ENCODE measurements at regions not wholly inside any gene's neighbourhood (a gene's known extent, or its start where the extent isn't known, plus 50 kb on each side); places are given as distances from the start of the nearest gene placed in this dataset.
"Not testable (repeated sequence)": the region's sequence is repeated elsewhere in the genome, so short reads cannot be mapped to it uniquely, and the experiment has no call there.

DNA sequence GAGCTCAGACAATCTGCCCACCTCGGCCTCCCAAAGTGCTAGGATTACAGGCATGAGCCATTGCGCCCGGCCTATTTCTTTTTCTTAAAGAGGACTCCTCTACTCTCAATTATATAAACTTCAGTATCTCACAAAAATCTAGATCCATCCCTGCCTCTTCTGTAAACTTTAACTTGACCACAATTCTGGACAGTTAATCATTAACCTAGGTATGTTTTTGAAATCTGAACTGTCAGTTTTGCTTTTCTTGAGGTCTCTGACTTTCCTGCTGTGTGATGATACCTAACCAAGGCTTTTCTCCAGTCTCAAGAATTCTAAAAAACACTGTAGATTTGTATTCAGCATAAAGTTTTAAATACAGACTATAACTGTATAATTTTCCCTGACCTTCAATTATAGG lies 388.2 kb upstream of the SYNCRIP start:
- no peak for DNase-seq

- no peak for DNase-seq
Observed at GRCh38 chr6:86028776-86029175, 386.1 kb upstream of the SYNCRIP start.

DNA sequence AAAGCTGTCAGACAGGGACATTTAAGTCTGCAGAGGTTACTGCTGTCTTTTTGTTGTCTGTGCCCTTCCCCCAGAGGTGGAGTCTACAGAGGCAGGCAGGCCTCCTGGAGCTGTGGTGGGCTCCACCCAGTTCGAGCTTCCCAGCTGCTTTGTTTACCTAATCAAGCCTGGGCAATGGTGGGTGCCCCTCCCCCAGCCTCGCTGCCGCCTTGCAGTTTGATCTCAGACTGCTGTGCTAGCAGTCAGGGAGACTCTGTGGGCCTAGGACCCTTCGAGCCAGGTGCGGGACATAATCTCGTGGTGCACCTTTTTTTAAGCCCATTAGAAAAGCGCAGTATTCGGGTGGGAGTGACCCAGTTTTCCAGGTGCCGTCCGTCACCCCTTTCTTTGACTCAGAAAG lies 384.2 kb upstream of the SYNCRIP start:
- DNase-seq = not testable (repeated sequence)

GRCh38 chr6:86017236-86017635 lies 374.6 kb upstream of the SYNCRIP start:
- DNase-seq = no peak

DNA sequence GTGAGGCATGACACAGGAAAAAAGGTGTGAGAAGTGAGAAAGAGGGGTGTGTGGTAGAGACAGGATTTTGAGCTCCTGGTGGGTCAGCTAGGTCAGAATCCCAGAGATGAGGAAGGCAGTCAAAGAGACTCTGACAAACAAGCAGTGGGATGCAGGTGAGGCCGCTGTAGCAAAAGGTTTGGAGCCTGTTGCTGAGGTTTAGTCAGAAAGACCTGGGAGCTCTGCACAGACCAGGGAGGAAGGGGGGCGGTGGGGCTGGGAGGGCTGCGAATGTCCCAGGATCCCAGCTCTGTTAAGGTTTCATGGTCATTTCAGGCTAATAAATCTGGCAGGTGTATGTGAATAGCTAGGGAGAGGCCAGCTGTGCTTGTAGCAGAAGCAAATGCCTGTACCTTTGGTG lies 373.9 kb upstream of the SYNCRIP start:
- DNase-seq = no peak

GRCh38 chr6:86016077-86016476 lies 373.4 kb upstream of the SYNCRIP start:
- no peak for DNase-seq

GRCh38 chr6:86012991-86013390 lies 370.3 kb upstream of the SYNCRIP start:
- DNase-seq = not testable (repeated sequence)

- no peak for DNase-seq
Observed at GRCh38 chr6:86010915-86011786, 368.5 kb upstream of the SYNCRIP start.

- no peak for DNase-seq
Observed at GRCh38 chr6:85997206-85997605, 354.5 kb upstream of the SYNCRIP start.

GRCh38 chr6:85996034-85996375 lies 353.3 kb upstream of the SYNCRIP start:
- no peak for DNase-seq

DNA sequence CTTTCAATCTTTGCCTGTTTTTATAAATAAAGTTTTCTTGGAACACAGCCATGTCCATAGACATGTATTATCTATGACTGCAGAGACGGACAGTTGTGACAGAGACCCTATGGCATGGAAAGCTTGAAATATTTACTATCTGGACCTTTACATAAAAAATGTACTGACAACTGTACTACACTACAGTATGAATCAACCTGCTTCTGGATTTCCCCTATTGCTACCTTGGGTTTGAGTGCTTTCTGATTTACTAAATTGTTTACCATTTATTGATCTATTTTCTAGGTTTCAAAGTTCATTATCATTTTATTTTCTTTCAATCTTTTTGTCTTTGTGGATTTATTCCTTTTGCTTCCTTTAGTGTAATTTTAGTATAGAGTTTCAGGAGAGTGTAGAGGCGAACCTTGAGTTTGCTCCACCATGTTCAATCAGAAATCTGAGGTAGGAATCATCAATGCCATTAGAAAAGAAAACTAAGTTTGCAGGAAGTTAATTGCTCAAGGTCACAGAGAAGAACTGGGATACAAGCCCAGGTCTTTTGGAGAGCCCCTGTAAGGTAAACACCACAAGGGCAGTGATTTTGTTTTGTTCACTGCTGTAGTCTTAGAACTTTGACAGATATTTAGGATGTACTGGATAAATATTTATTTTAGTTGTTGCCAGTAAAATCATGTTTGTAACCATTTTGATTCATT lies 352.8 kb upstream of the SYNCRIP start:
- DNase-seq = no peak

- DNase-seq = no peak
Observed at GRCh38 chr6:85986681-85987080, 344.0 kb upstream of the SYNCRIP start.

- no peak for DNase-seq
Observed at GRCh38 chr6:85983032-85983659, 340.5 kb upstream of the SYNCRIP start.

- no peak for DNase-seq
Observed at GRCh38 chr6:85977661-85978060, 335.0 kb upstream of the SYNCRIP start.

GRCh38 chr6:85975957-85976356 lies 333.3 kb upstream of the SYNCRIP start:
- no peak for DNase-seq

DNA sequence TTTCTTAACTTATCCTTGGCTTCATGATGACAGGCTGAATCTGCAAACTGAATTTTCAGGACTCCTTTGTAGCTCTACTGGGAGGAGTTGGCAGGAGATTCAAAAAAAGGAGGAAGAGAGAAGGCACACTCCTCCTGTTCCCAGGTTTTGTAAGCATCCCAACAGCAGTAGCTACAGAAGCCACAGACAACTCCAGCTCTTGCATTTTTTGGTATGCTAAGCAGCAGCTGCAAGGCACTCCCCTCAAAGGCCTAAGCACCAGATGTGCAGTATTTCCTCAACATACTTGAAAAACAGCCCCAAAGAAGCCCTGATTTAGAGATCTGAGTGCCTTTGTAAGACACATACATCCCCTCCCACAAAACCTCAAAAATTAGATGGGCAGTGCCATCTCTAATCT lies 328.6 kb upstream of the SYNCRIP start:
- no peak for DNase-seq

DNA sequence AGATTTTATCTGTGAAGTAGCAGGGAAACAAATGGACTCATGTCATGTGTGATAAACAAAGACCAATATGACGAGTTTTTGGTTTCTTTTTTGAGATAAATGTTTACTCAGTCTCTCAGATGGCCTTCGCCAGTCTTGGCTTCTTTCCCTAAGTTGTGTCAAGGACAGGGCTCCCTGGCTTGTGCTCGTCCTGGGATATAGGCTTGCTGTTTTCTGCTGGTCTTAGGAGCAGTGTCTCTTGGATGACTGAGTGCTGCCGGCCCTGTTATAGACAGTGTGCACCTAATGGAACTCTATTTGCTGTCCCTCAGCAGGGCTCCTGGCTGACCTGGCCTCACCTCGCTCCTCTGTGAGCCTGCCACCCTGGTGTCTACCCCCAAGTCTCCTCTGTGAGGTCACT lies 324.1 kb upstream of the SYNCRIP start:
- no peak for DNase-seq

GRCh38 chr6:85961746-85962145 lies 319.1 kb upstream of the SYNCRIP start:
- no peak for DNase-seq

GRCh38 chr6:85961125-85961524 lies 318.4 kb upstream of the SYNCRIP start:
- DNase-seq = no peak

GRCh38 chr6:85948481-85948880 lies 305.8 kb upstream of the SYNCRIP start:
- DNase-seq = no peak

- DNase-seq = no peak
Observed at GRCh38 chr6:85945459-85946185, 302.9 kb upstream of the SYNCRIP start.

- DNase-seq = no peak
Observed at GRCh38 chr6:85944776-85945175, 302.1 kb upstream of the SYNCRIP start.

DNA sequence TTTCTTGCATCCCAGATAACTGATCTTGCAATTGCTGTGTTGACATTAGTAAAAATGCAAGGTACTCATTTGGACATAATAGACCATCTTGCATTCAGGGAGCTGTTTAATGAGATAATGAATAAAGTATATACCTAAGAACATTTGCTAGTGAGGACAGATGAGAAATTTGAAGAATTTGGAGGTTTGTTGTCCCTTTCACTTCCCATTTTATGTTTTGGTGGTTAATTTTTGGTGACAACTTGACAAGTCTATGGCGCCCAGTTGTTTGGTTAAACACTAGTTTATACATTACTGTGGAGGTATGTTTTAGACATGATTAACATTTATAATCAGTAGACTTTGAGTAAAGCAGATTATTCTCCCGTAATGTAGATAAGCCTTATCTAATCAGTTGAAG lies 300.2 kb upstream of the SYNCRIP start:
- DNase-seq = no peak

All from activated CD4-positive, alpha-beta T cell treated with anti-CD3 and anti-CD28 coated beads for 48 hours (primary cell).